Activated T-helper 1 cell treated with anti-CD3 and anti-CD28 coated beads, Interleukin-12 subunit alpha, Interleukin-12 subunit beta, Interleukin-2, Interleukin-4 antibody, amounts not matched to agents 30 ng/mL and 10 ng/mL and 1 ng/mL, durations not matched to agents 14 hours and 24 hours and 36 hours (primary cell): ENCODE measurements at regions not wholly inside any gene's neighbourhood (a gene's known extent, or its start where the extent isn't known, plus 50 kb on each side); places are given as distances from the start of the nearest gene placed in this dataset.
"Not testable (repeated sequence)": the region's sequence is repeated elsewhere in the genome, so short reads cannot be mapped to it uniquely, and the experiment has no call there.

Experiments
- DNase-seq: peaks from one replicate; pipeline ENCODE4 v3.0.0; 2021; ENCODE audit warnings: low spot score
- H3K27ac Mint-ChIP-seq: one replicate; pipeline ENCODE4 v1.8.0; 2021; ENCODE audit warnings: mild to moderate bottlenecking, mixed read lengths
- H3K27me3 Mint-ChIP-seq: one replicate; pipeline ENCODE4 v1.8.0; 2022; ENCODE audit warnings: mild to moderate bottlenecking, moderate library complexity, mixed read lengths; ENCODE audit not compliant: insufficient read depth
- H3K36me3 Mint-ChIP-seq: one replicate; pipeline ENCODE4 v1.8.0; 2021; ENCODE audit warnings: low read depth, mixed read lengths
- H3K4me1 Mint-ChIP-seq: one replicate; pipeline ENCODE4 v1.8.0; 2021; ENCODE audit warnings: low read depth, mixed read lengths
- H3K4me3 Mint-ChIP-seq: one replicate; pipeline ENCODE4 v1.8.0; 2021; ENCODE audit warnings: mild to moderate bottlenecking, moderate library complexity, mixed read lengths
- H3K9me3 Mint-ChIP-seq: one replicate; pipeline ENCODE4 v1.8.0; 2021; ENCODE audit warnings: mixed read lengths
- intact Hi-C: fragments of 100-400 bp; cut with micrococcal nuclease; formaldehyde crosslinking; loops from one replicate; pipeline ENCODE4 v1.15.1; 2024

GRCh38 chrX:13216139-13216538 is 103.7 kb downstream of the ATXN3L start:
- DNase-seq = no peak
- H3K27ac Mint-ChIP-seq = no peak overlapping the region
- H3K36me3 Mint-ChIP-seq = no peaks in the 10 kb centered on the region
- no peak overlapping the region for H3K4me3 Mint-ChIP-seq
- intact Hi-C loops = no loop called here
- peaks cover 11% of the 10 kb centered on the region for H3K4me1 Mint-ChIP-seq
- H3K9me3 Mint-ChIP-seq = no peaks in the 10 kb centered on the region
- no peaks in the 10 kb centered on the region for H3K27me3 Mint-ChIP-seq

GRCh38 chrX:13215729-13216128 is 104.1 kb downstream of the ATXN3L start:
- no peak overlapping the region for H3K4me3 Mint-ChIP-seq
- intact Hi-C loops = no loop called here
- no peak overlapping the region for H3K27ac Mint-ChIP-seq
- H3K27me3 Mint-ChIP-seq = no peaks in the 10 kb centered on the region
- DNase-seq = no peak
- no peaks in the 10 kb centered on the region for H3K9me3 Mint-ChIP-seq
- H3K4me1 Mint-ChIP-seq = peaks cover 6% of the 10 kb centered on the region
- no peaks in the 10 kb centered on the region for H3K36me3 Mint-ChIP-seq

GRCh38 chrX:13212191-13212651 is 107.6 kb downstream of the ATXN3L start:
- DNase-seq = no peak
- Mint-ChIP-seq H3K9me3 (peaks cover 3% of the 10 kb centered on the region), H3K4me1 (peaks cover 6% of the 10 kb centered on the region), H3K4me3 (no peak overlapping the region), H3K27ac (no peak overlapping the region), H3K27me3 (no peaks in the 10 kb centered on the region), H3K36me3 (peaks cover 2% of the 10 kb centered on the region)
- intact Hi-C loops = no loop called here

- H3K4me1 Mint-ChIP-seq, H3K27ac Mint-ChIP-seq, H3K36me3 Mint-ChIP-seq, DNase-seq, H3K27me3 Mint-ChIP-seq, H3K9me3 Mint-ChIP-seq, H3K4me3 Mint-ChIP-seq, intact Hi-C loops: not testable (repeated sequence)
Observed at GRCh38 chrX:13210142-13210541, 109.7 kb downstream of the ATXN3L start.

- H3K27me3 Mint-ChIP-seq, DNase-seq, H3K4me1 Mint-ChIP-seq, H3K27ac Mint-ChIP-seq, H3K4me3 Mint-ChIP-seq, H3K36me3 Mint-ChIP-seq, H3K9me3 Mint-ChIP-seq, intact Hi-C loops: not testable (repeated sequence)
Observed at GRCh38 chrX:13209704-13210103, 110.1 kb downstream of the ATXN3L start.

- no peak overlapping the region for H3K4me3 Mint-ChIP-seq
- no peaks in the 10 kb centered on the region for H3K27me3 Mint-ChIP-seq
- H3K27ac Mint-ChIP-seq = no peak overlapping the region
- intact Hi-C loops = no loop called here
- peaks cover 3% of the 10 kb centered on the region for H3K9me3 Mint-ChIP-seq
- no peak for DNase-seq
- peaks cover 2% of the 10 kb centered on the region for H3K36me3 Mint-ChIP-seq
- peaks cover 6% of the 10 kb centered on the region for H3K4me1 Mint-ChIP-seq
Observed at GRCh38 chrX:13208281-13208935, 111.4 kb downstream of the ATXN3L start.

- no peaks in the 10 kb centered on the region for H3K36me3 Mint-ChIP-seq
- H3K27ac Mint-ChIP-seq = no peak overlapping the region
- intact Hi-C loops = no loop called here
- DNase-seq = no peak
- no peaks in the 10 kb centered on the region for H3K4me1 Mint-ChIP-seq
- H3K27me3 Mint-ChIP-seq = no peaks in the 10 kb centered on the region
- H3K4me3 Mint-ChIP-seq = no peak overlapping the region
- H3K9me3 Mint-ChIP-seq = no peaks in the 10 kb centered on the region
Observed at GRCh38 chrX:13203271-13203670, 116.6 kb downstream of the ATXN3L start.

GRCh38 chrX:13201605-13202219 is 118.1 kb downstream of the ATXN3L start:
- no peak for DNase-seq
- H3K4me1 Mint-ChIP-seq = no peaks in the 10 kb centered on the region
- H3K27ac Mint-ChIP-seq = no peak overlapping the region
- no peak overlapping the region for H3K4me3 Mint-ChIP-seq
- H3K9me3 Mint-ChIP-seq = no peaks in the 10 kb centered on the region
- no peaks in the 10 kb centered on the region for H3K36me3 Mint-ChIP-seq
- H3K27me3 Mint-ChIP-seq = no peaks in the 10 kb centered on the region
- intact Hi-C loops = no loop called here

- Mint-ChIP-seq H3K36me3 (no peaks in the 10 kb centered on the region), H3K27ac (no peak overlapping the region)
- intact Hi-C loops = no loop called here
Observed at GRCh38 chrX:13200398-13200797, 119.5 kb downstream of the ATXN3L start.

GRCh38 chrX:13198762-13199064 is 121.1 kb downstream of the ATXN3L start:
- H3K27ac Mint-ChIP-seq = no peak overlapping the region
- H3K9me3 Mint-ChIP-seq = no peaks in the 10 kb centered on the region
- intact Hi-C loops = no loop called here
- H3K27me3 Mint-ChIP-seq = peaks cover 2% of the 10 kb centered on the region
- no peak for DNase-seq
- no peaks in the 10 kb centered on the region for H3K4me1 Mint-ChIP-seq
- H3K4me3 Mint-ChIP-seq = no peak overlapping the region
- no peaks in the 10 kb centered on the region for H3K36me3 Mint-ChIP-seq

More at GRCh38 chrX:13200398-13200797, 119.5 kb downstream of the ATXN3L start:
- Mint-ChIP-seq H3K9me3 (no peaks in the 10 kb centered on the region), H3K4me1 (no peaks in the 10 kb centered on the region), H3K27me3 (peaks cover 2% of the 10 kb centered on the region), H3K4me3 (no peak overlapping the region)
- DNase-seq = no peak

- no peak overlapping the region for H3K27ac Mint-ChIP-seq
- DNase-seq = no peak
- H3K27me3 Mint-ChIP-seq = peaks cover 2% of the 10 kb centered on the region
- H3K36me3 Mint-ChIP-seq = no peaks in the 10 kb centered on the region
- H3K4me3 Mint-ChIP-seq = no peak overlapping the region
- H3K9me3 Mint-ChIP-seq = no peaks in the 10 kb centered on the region
- intact Hi-C loops = no loop called here
- no peaks in the 10 kb centered on the region for H3K4me1 Mint-ChIP-seq
Observed at GRCh38 chrX:13198056-13198761, 121.6 kb downstream of the ATXN3L start.

GRCh38 chrX:13196782-13197181 is 123.1 kb downstream of the ATXN3L start:
- peaks cover 2% of the 10 kb centered on the region for H3K27me3 Mint-ChIP-seq
- no peaks in the 10 kb centered on the region for H3K9me3 Mint-ChIP-seq
- no peaks in the 10 kb centered on the region for H3K36me3 Mint-ChIP-seq
- intact Hi-C loops = no loop called here
- DNase-seq = no peak
- no peak overlapping the region for H3K27ac Mint-ChIP-seq
- H3K4me3 Mint-ChIP-seq = no peak overlapping the region
- H3K4me1 Mint-ChIP-seq = no peaks in the 10 kb centered on the region

- peaks cover 2% of the 10 kb centered on the region for H3K27me3 Mint-ChIP-seq
- H3K36me3 Mint-ChIP-seq = no peaks in the 10 kb centered on the region
- no peaks in the 10 kb centered on the region for H3K4me1 Mint-ChIP-seq
- no peaks in the 10 kb centered on the region for H3K9me3 Mint-ChIP-seq
- H3K27ac Mint-ChIP-seq = no peak overlapping the region
- no peak for DNase-seq
- no peak overlapping the region for H3K4me3 Mint-ChIP-seq
- intact Hi-C loops = no loop called here
Observed at GRCh38 chrX:13195340-13195739, 124.5 kb downstream of the ATXN3L start.
